ENCODE measurements at regions not wholly inside any gene's neighbourhood (a gene's known extent, or its start where the extent isn't known, plus 50 kb on each side); places are given as distances from the start of the nearest gene placed in this dataset.

DNA sequence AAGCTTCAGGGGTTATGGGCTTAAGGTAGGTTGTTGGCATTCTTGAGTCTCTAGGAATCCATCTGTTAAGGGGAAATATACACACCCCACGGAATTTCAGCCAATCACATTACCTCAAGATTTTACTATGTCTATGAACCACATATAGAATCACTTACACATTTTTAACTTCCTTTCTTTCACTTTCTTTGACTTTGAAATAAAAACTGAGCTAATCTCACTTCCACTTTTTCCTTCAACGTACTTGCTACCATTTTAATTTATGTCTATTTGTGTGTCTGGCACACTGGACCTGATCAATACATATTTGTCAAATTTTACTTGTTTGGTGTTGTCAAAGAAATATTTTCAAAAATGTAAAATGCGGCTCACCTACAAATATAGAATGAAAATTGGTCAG lies 545.4 kb upstream of the JAG1 start:
- H4K20me1 ChIP-seq (ENCODE audit: insufficient read depth, low read length): no peaks in the 10 kb centered on the region
- H3K9me3 ChIP-seq (replicated peaks; ENCODE audit: insufficient read depth, low read length): no peaks in the 10 kb centered on the region
- no peak overlapping the region for H3K9ac ChIP-seq (ENCODE audit: low read length)
- no peak for DNase-seq
- H3K36me3 ChIP-seq (replicated peaks; ENCODE audit: insufficient read depth, low read length): no peaks in the 10 kb centered on the region
- no peaks in the 10 kb centered on the region for H3K79me2 ChIP-seq (ENCODE audit: low read length)
- no peak overlapping the region for H2AFZ ChIP-seq (ENCODE audit: low read length)
- H3K27ac ChIP-seq (ENCODE audit: low read length): no peak overlapping the region
- H3K4me2 ChIP-seq (ENCODE audit: low read depth, low read length): no peak overlapping the region
- no peak overlapping the region for H3K4me3 ChIP-seq (ENCODE audit: low read length)
- H3F3A ChIP-seq (ENCODE audit: insufficient read depth, low read length): no peaks in the 10 kb centered on the region
- TF ChIP-seq CTCF (IDR thresholded peaks at IDR 0.05; ENCODE audit: low read length): no peak
- TF ChIP-seq EZH2 (optimal IDR thresholded peaks at IDR 0.05; ENCODE audit: low read depth, low read length): no peak
- no peak for TF ChIP-seq EZH2phosphoT487 (IDR thresholded peaks at IDR 0.05; ENCODE audit: low read length)
- H3K4me1 ChIP-seq (ENCODE audit: low read length): no peaks in the 10 kb centered on the region
- no peaks in the 10 kb centered on the region for H3K9me2 ChIP-seq (replicated peaks; ENCODE audit: insufficient read depth, low read length)
- H3K27me3 ChIP-seq (replicated peaks; ENCODE audit: insufficient read depth, low read length): no peaks in the 10 kb centered on the region

GRCh38 chr20:11221046-11221445 lies 547.2 kb upstream of the JAG1 start:
- no peak overlapping the region for H3K27ac ChIP-seq (ENCODE audit: low read length)
- no peaks in the 10 kb centered on the region for H3K9me3 ChIP-seq (replicated peaks; ENCODE audit: insufficient read depth, low read length)
- H3K4me3 ChIP-seq (ENCODE audit: low read length): no peak overlapping the region
- no peaks in the 10 kb centered on the region for H3K79me2 ChIP-seq (ENCODE audit: low read length)
- no peaks in the 10 kb centered on the region for H4K20me1 ChIP-seq (ENCODE audit: insufficient read depth, low read length)
- no peaks in the 10 kb centered on the region for H3K4me1 ChIP-seq (ENCODE audit: low read length)
- no peak for DNase-seq
- H3K27me3 ChIP-seq (replicated peaks; ENCODE audit: insufficient read depth, low read length): no peaks in the 10 kb centered on the region
- no peaks in the 10 kb centered on the region for H3F3A ChIP-seq (ENCODE audit: insufficient read depth, low read length)
- no peaks in the 10 kb centered on the region for H3K9me2 ChIP-seq (replicated peaks; ENCODE audit: insufficient read depth, low read length)
- TF ChIP-seq EZH2phosphoT487 (IDR thresholded peaks at IDR 0.05; ENCODE audit: low read length): no peak
- no peak for TF ChIP-seq CTCF (IDR thresholded peaks at IDR 0.05; ENCODE audit: low read length)
- no peak for TF ChIP-seq EZH2 (optimal IDR thresholded peaks at IDR 0.05; ENCODE audit: low read depth, low read length)
- H3K9ac ChIP-seq (ENCODE audit: low read length): no peak overlapping the region
- H3K4me2 ChIP-seq (ENCODE audit: low read depth, low read length): no peak overlapping the region
- H3K36me3 ChIP-seq (replicated peaks; ENCODE audit: insufficient read depth, low read length): no peaks in the 10 kb centered on the region
- no peak overlapping the region for H2AFZ ChIP-seq (ENCODE audit: low read length)

DNA sequence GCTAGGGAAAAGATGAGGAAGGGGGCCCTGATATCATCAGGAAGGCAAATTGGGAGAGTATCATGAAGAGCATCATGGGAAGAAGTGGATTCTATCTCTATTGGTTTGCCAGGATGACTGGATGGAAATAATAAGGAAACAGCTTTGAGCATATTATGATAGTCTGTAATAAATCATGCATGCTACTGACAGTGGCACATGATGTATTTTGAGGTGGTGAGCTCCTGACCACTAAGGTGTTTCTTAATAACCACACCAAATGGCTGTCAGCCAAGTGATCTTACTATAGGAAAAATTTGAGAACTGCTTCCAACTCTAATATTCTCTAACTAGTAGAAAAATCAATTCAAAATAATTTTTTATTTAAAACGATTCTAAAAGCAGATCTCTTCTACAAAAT lies 548.4 kb upstream of the JAG1 start:
- Histone ChIP-seq H3K4me2 (ENCODE audit: low read depth, low read length) (no peak overlapping the region), H3K27me3 (replicated peaks; ENCODE audit: insufficient read depth, low read length) (no peaks in the 10 kb centered on the region), H4K20me1 (ENCODE audit: insufficient read depth, low read length) (no peaks in the 10 kb centered on the region), H3K9ac (ENCODE audit: low read length) (no peak overlapping the region), H3K27ac (ENCODE audit: low read length) (no peak overlapping the region), H2AFZ (ENCODE audit: low read length) (no peak overlapping the region), H3K4me3 (ENCODE audit: low read length) (no peak overlapping the region), H3K4me1 (ENCODE audit: low read length) (no peaks in the 10 kb centered on the region), H3K9me2 (replicated peaks; ENCODE audit: insufficient read depth, low read length) (no peaks in the 10 kb centered on the region), H3K9me3 (replicated peaks; ENCODE audit: insufficient read depth, low read length) (no peaks in the 10 kb centered on the region), H3K79me2 (ENCODE audit: low read length) (no peaks in the 10 kb centered on the region), H3F3A (ENCODE audit: insufficient read depth, low read length) (no peaks in the 10 kb centered on the region), H3K36me3 (replicated peaks; ENCODE audit: insufficient read depth, low read length) (no peaks in the 10 kb centered on the region)
- DNase-seq: no peak
- TF ChIP-seq EZH2phosphoT487 (IDR thresholded peaks at IDR 0.05; ENCODE audit: low read length) (no peak), EZH2 (optimal IDR thresholded peaks at IDR 0.05; ENCODE audit: low read depth, low read length) (no peak), CTCF (IDR thresholded peaks at IDR 0.05; ENCODE audit: low read length) (no peak)
